Endodermal cell (in vitro differentiated cells): ENCODE measurements at regions not wholly inside any gene's neighbourhood (a gene's known extent, or its start where the extent isn't known, plus 50 kb on each side); places are given as distances from the start of the nearest gene placed in this dataset.

ENCODE experiments used
- DNase-seq: peaks from one replicate; pipeline ENCODE4 v3.0.0-alpha.2; 2017
- H3K27ac ChIP-seq: 2 replicates; pipeline ENCODE4 v1.5.1; 2013; ENCODE audit warnings: mild to moderate bottlenecking, low read depth, low read length, moderate library complexity
- H3K27me3 ChIP-seq: 2 replicates; pipeline ENCODE4 v1.6.1; 2013; ENCODE audit warnings: mild to moderate bottlenecking, low read length, moderate library complexity; ENCODE audit not compliant: insufficient read depth, control insufficient read depth, poor library complexity, severe bottlenecking
- H3K36me3 ChIP-seq: 2 replicates; pipeline ENCODE4 v1.7.0; 2013; ENCODE audit warnings: mild to moderate bottlenecking, low read length, moderate library complexity; ENCODE audit not compliant: control insufficient read depth, insufficient read depth
- H3K4me1 ChIP-seq: one replicate; pipeline ENCODE4 v1.7.0; 2013; ENCODE audit warnings: low read length; ENCODE audit not compliant: control insufficient read depth, insufficient read depth
- H3K4me3 ChIP-seq: 2 replicates; pipeline ENCODE4 v1.5.1; 2013; ENCODE audit warnings: mild to moderate bottlenecking, low read length, moderate library complexity
- H3K9ac ChIP-seq: 2 replicates; pipeline ENCODE4 v1.6.1; 2013; ENCODE audit warnings: mild to moderate bottlenecking, low read length, moderate library complexity; ENCODE audit not compliant: poor library complexity, severe bottlenecking; ENCODE audit errors: extremely low read depth
- H3K9me3 ChIP-seq: 2 replicates; pipeline ENCODE4 v1.6.1; 2013; ENCODE audit warnings: mild to moderate bottlenecking, low read length, moderate library complexity; ENCODE audit not compliant: control insufficient read depth
- H3K27ac Mint-ChIP-seq: 2 replicates; pipeline ENCODE4 v1.8.0; 2020; ENCODE audit warnings: mixed read lengths
- H3K27me3 Mint-ChIP-seq: 2 replicates; pipeline ENCODE4 v1.8.0; 2021; ENCODE audit warnings: mild to moderate bottlenecking, mixed read lengths; ENCODE audit not compliant: insufficient read depth
- H3K36me3 Mint-ChIP-seq: 2 replicates; pipeline ENCODE4 v1.8.0; 2020; ENCODE audit warnings: low read depth, mixed read lengths
- H3K4me1 Mint-ChIP-seq: 2 replicates; pipeline ENCODE4 v1.8.0; 2020; ENCODE audit warnings: mixed read lengths
- H3K4me3 Mint-ChIP-seq: 2 replicates; pipeline ENCODE4 v1.8.0; 2020; ENCODE audit warnings: mild to moderate bottlenecking, moderate library complexity, mixed read lengths
- H3K9me3 Mint-ChIP-seq: 2 replicates; pipeline ENCODE4 v1.8.0; 2020; ENCODE audit warnings: mild to moderate bottlenecking, mixed read lengths
- CTCF ChIP-seq: fragments of 200-600 bp; sonication (generic); conservative IDR thresholded peaks from 2 replicates; pipeline ENCODE4 v1.5.0; 2021; ENCODE audit warnings: antibody characterized with exemption, mild to moderate bottlenecking
- WGBS, 2 experiments: methylation state at CpG; one replicate each; pipeline versions ENCODE4 v1.1.5 to v1.1.7; 2013; ENCODE audit warnings: missing lambda C conversion rate in 2 of 2, mixed read lengths in 1 of 2; ENCODE audit not compliant: insufficient coverage in 1 of 2, insufficient read length in 1 of 2; 5-methylcytosine and 5-hydroxymethylcytosine counted together

GRCh38 chr2:146451972-146452371 is 1392.9 kb upstream of the ACVR2A start:
- Histone ChIP-seq H3K27me3 (no peaks in the 10 kb centered on the region), H3K27ac (no peak overlapping the region), H3K4me3 (no peak overlapping the region), H3K4me1 (no peaks in the 10 kb centered on the region), H3K9me3 (no peaks in the 10 kb centered on the region), H3K9ac (no peak overlapping the region), H3K36me3 (no peaks in the 10 kb centered on the region)
- H3K9me3 Mint-ChIP-seq: no peaks in the 10 kb centered on the region
- 86 to 100% methylated on average over 1 of the region's 1 CpG for WGBS, 2 experiments
- H3K4me3 Mint-ChIP-seq: no peak overlapping the region
- TF ChIP-seq CTCF: no peak
- peaks cover 2% of the 10 kb centered on the region for H3K4me1 Mint-ChIP-seq
- H3K27me3 Mint-ChIP-seq: no peaks in the 10 kb centered on the region
- no peaks in the 10 kb centered on the region for H3K36me3 Mint-ChIP-seq
- DNase-seq: no peak
- H3K27ac Mint-ChIP-seq: no peak overlapping the region

GRCh38 chr2:146450131-146450530 is 1394.7 kb upstream of the ACVR2A start:
- H3K9ac ChIP-seq: no peak overlapping the region
- H3K36me3 Mint-ChIP-seq: no peaks in the 10 kb centered on the region
- H3K9me3 ChIP-seq: no peaks in the 10 kb centered on the region
- no peak for DNase-seq
- peaks cover 2% of the 10 kb centered on the region for H3K4me1 Mint-ChIP-seq
- H3K9me3 Mint-ChIP-seq: no peaks in the 10 kb centered on the region
- 60 to 100% methylated on average over 1 to 2 of the region's 2 CpGs for WGBS, 2 experiments
- no peak overlapping the region for H3K4me3 ChIP-seq
- no peaks in the 10 kb centered on the region for H3K27me3 ChIP-seq
- TF ChIP-seq CTCF: no peak
- no peak overlapping the region for H3K27ac ChIP-seq
- no peaks in the 10 kb centered on the region for H3K4me1 ChIP-seq
- H3K4me3 Mint-ChIP-seq: no peak overlapping the region
- H3K27ac Mint-ChIP-seq: no peak overlapping the region
- H3K36me3 ChIP-seq: no peaks in the 10 kb centered on the region
- H3K27me3 Mint-ChIP-seq: no peaks in the 10 kb centered on the region

- no peak for DNase-seq
- H3K9me3 ChIP-seq: no peaks in the 10 kb centered on the region
- no peak overlapping the region for H3K27ac Mint-ChIP-seq
- H3K9me3 Mint-ChIP-seq: no peaks in the 10 kb centered on the region
- H3K9ac ChIP-seq: no peak overlapping the region
- H3K36me3 Mint-ChIP-seq: no peaks in the 10 kb centered on the region
- no peaks in the 10 kb centered on the region for H3K36me3 ChIP-seq
- H3K27ac ChIP-seq: no peak overlapping the region
- H3K4me3 Mint-ChIP-seq: no peak overlapping the region
- TF ChIP-seq CTCF: no peak
- peaks cover 2% of the 10 kb centered on the region for H3K4me1 Mint-ChIP-seq
- no peaks in the 10 kb centered on the region for H3K4me1 ChIP-seq
- H3K27me3 ChIP-seq: no peaks in the 10 kb centered on the region
- H3K4me3 ChIP-seq: no peak overlapping the region
- H3K27me3 Mint-ChIP-seq: no peaks in the 10 kb centered on the region
Measured at GRCh38 chr2:146444987-146445386, 1399.8 kb upstream of the ACVR2A start.
